Spleen (tissue), 11 donors: ENCODE measurements at regions not wholly inside any gene's neighbourhood (a gene's known extent, or its start where the extent isn't known, plus 50 kb on each side); places are given as distances from the start of the nearest gene placed in this dataset.

Source experiments
- DNase-seq: peaks from one replicate; pipeline ENCODE4 v3.0.0-alpha.2; 2020
- H3K27ac ChIP-seq, 8 donors: fragments of 200-600 bp; sonication (generic) in 7 of 8; 1 replicate in 4 of 8; 2 replicates in 4 of 8; pipeline versions ENCODE4 v1.5.0 to v1.8.0; 2016 to 2021; ENCODE audit warnings: inconsistent platforms in 4 of 8, mild to moderate bottlenecking in 4 of 8, moderate library complexity in 1 of 8
- H3K27me3 ChIP-seq, 7 donors: fragments of 200-600 bp; sonication (generic) in 6 of 7; replicated peaks in 1 of 7; 1 replicate in 4 of 7; 2 replicates in 3 of 7; pipeline versions ENCODE4 v1.5.0 to v1.8.0; 2016 to 2021; ENCODE audit warnings: inconsistent platforms in 3 of 7, mild to moderate bottlenecking in 1 of 7
- H3K36me3 ChIP-seq, 6 donors: fragments of 200-600 bp; sonication (generic) in 5 of 6; 1 replicate in 4 of 6; 2 replicates in 2 of 6; pipeline versions ENCODE4 v1.5.0 to v1.8.0; 2016 to 2021; ENCODE audit warnings: inconsistent platforms in 2 of 6
- H3K4me1 ChIP-seq, 6 donors: fragments of 200-600 bp; sonication (generic) in 5 of 6; 1 replicate in 3 of 6; 2 replicates in 3 of 6; pipeline versions ENCODE4 v1.5.0 to v1.8.0; 2016 to 2021; ENCODE audit warnings: inconsistent platforms in 3 of 6
- H3K4me3 ChIP-seq, 8 donors: fragments of 200-600 bp; sonication (generic) in 7 of 8; 1 replicate in 4 of 8; 2 replicates in 4 of 8; pipeline versions ENCODE4 v1.5.0 to v1.8.0; 2016 to 2021; ENCODE audit warnings: inconsistent platforms in 4 of 8, mild to moderate bottlenecking in 4 of 8, moderate library complexity in 2 of 8
- H3K9me3 ChIP-seq, 8 donors: fragments of 200-600 bp; sonication (generic) in 7 of 8; 1 replicate in 4 of 8; 2 replicates in 4 of 8; pipeline versions ENCODE4 v1.5.0 to v1.8.0; 2016 to 2021; ENCODE audit warnings: inconsistent platforms in 4 of 8
- CTCF ChIP-seq, 11 experiments: fragments of 200-600 bp in 7 of 11; fragments of 450-650 bp in 4 of 11; sonication (generic) in 4 of 11; IDR thresholded peaks in 8 of 11; conservative IDR thresholded peaks in 3 of 11; 1 replicate in 7 of 11; 2 replicates in 4 of 11; pipeline versions ENCODE4 v1.4.0 to v1.8.0; 2016 to 2021; ENCODE audit warnings: antibody characterized with exemption in 11 of 11, inconsistent platforms in 4 of 11, mild to moderate bottlenecking in 1 of 11
- POLR2A ChIP-seq, 3 donors: fragments of 450-650 bp; IDR thresholded peaks; one replicate each; pipeline ENCODE4 v1.5.1; 2017; ENCODE audit warnings: antibody characterized with exemption in 3 of 3, mild to moderate bottlenecking in 1 of 3
- POLR2AphosphoS5 ChIP-seq, 3 donors: sonication (generic); formaldehyde crosslinking; IDR thresholded peaks; one replicate each; pipeline ENCODE4 v1.5.1; 2017; ENCODE audit warnings: antibody characterized with exemption in 3 of 3
- WGBS, 5 donors: extraction: QIAGEN DNeasy Blood & Tissue Kit in 3 of 5; methylation state at CpG; one replicate each; pipeline versions ENCODE4 v1.1.5 to v1.1.7; 2013 to 2018; 5-methylcytosine and 5-hydroxymethylcytosine counted together
- intact Hi-C: fragments of 100-400 bp; cut with DNase I; formaldehyde crosslinking; loops from one replicate; pipeline ENCODE4 v1.15.0; 2023; ENCODE audit warnings: low total_unique reads
- donor health status: healthy with polysubstance abuse.
- donor health status: DM: no; HTN: no; CAD: no; lungs with moderate emphysema.
- donor health status: DM: no; HTN: no; CAD: no.
- donor health status: Bipolar disorder and iron deficiency.
- donor health status: healthy.
- donor health status: DM: no; HTN: no; CAD: no.
- donor health status: DM: yes; HTN: yes; CAD: no.

GRCh38 chr2:129695496-129695895 lies 284.0 kb upstream of the RAB6C start:
- 61 to 89% (median 73%) methylated on average over 3 of the region's 3 CpGs for WGBS, 5 donors
- no peak overlapping the region for H3K27ac ChIP-seq
- H3K4me3 ChIP-seq = no peak overlapping the region
- H3K27me3 ChIP-seq = no peaks in the 10 kb centered on the region
- no peaks in the 10 kb centered on the region for H3K4me1 ChIP-seq
- H3K9me3 ChIP-seq = peaks cover 0 to 34% (median 22%) of the 10 kb centered on the region in 8 donors
- H3K36me3 ChIP-seq = no peaks in the 10 kb centered on the region
- no peak for DNase-seq
- TF ChIP-seq POLR2AphosphoS5 (IDR thresholded peaks at IDR 0.05) (no peak), POLR2A (IDR thresholded peaks at IDR 0.05) (no peak), CTCF (IDR thresholded peaks at IDR 0.05 in 8 of 11, conservative IDR thresholded peaks at IDR 0.05 in 3 of 11) (no peak)
- intact Hi-C loops = no loop called here

DNA sequence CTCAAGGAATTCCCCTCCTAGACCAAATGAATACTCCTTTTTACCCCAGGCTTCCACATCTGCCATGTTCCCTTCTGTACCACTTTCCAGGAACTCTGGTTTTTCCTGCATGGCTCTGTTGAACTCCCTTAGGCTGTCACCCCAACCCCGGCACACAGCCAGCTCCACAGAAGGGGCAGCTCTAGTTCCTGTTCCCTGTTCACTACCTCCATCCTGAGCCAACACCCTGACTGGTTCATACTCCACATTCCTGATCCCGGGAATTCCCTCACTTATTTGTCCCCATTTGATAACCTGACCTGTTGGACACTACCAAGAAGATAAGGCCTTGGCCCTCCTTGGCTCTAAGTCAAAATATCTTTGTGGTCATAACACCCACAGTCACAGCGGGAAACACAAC lies 280.9 kb upstream of the RAB6C start:
- Histone ChIP-seq H3K27me3 (no peaks in the 10 kb centered on the region), H3K36me3 (no peaks in the 10 kb centered on the region), H3K27ac (no peak overlapping the region), H3K4me1 (no peaks in the 10 kb centered on the region), H3K9me3 (peaks cover 0 to 10% (median 0%) of the 10 kb centered on the region in 8 donors), H3K4me3 (no peak overlapping the region)
- TF ChIP-seq CTCF (IDR thresholded peaks at IDR 0.05 in 8 of 11, conservative IDR thresholded peaks at IDR 0.05 in 3 of 11) = no peak
- TF ChIP-seq POLR2A (IDR thresholded peaks at IDR 0.05) = no peak
- no peak for TF ChIP-seq POLR2AphosphoS5 (IDR thresholded peaks at IDR 0.05)
- 45 to 83% (median 75%) methylated on average over 3 of the region's 3 CpGs for WGBS, 5 donors
- intact Hi-C loops = no loop called here
- no peak for DNase-seq

- DNase-seq = no peak
- WGBS, 5 donors = 75 to 87% (median 77%) methylated on average over 9 to 10 of the region's 10 CpGs
- Histone ChIP-seq H3K36me3 (no peaks in the 10 kb centered on the region), H3K27me3 (no peaks in the 10 kb centered on the region), H3K27ac (no peak overlapping the region), H3K9me3 (peaks cover 0 to 10% (median 0%) of the 10 kb centered on the region in 8 donors), H3K4me3 (no peak overlapping the region), H3K4me1 (no peaks in the 10 kb centered on the region)
- intact Hi-C loops = no loop called here
- TF ChIP-seq CTCF (IDR thresholded peaks at IDR 0.05 in 8 of 11, conservative IDR thresholded peaks at IDR 0.05 in 3 of 11) (no peak), POLR2AphosphoS5 (IDR thresholded peaks at IDR 0.05) (no peak), POLR2A (IDR thresholded peaks at IDR 0.05) (no peak)
These were observed 279.5 kb upstream of the RAB6C start for GRCh38 chr2:129699781-129700573.

GRCh38 chr2:129702416-129703176 lies 276.9 kb upstream of the RAB6C start:
- Histone ChIP-seq H3K4me1 (no peaks in the 10 kb centered on the region), H3K27me3 (peaks cover 0 to 1% (median 0%) of the 10 kb centered on the region in 7 donors), H3K36me3 (no peaks in the 10 kb centered on the region), H3K4me3 (no peak overlapping the region), H3K27ac (no peak overlapping the region), H3K9me3 (no peaks in the 10 kb centered on the region)
- 74 to 87% (median 76%) methylated on average over 4 of the region's 4 CpGs for WGBS, 5 donors
- no peak for DNase-seq
- intact Hi-C loops = no loop called here
- TF ChIP-seq CTCF (IDR thresholded peaks at IDR 0.05 in 8 of 11, conservative IDR thresholded peaks at IDR 0.05 in 3 of 11) (no peak), POLR2AphosphoS5 (IDR thresholded peaks at IDR 0.05) (no peak), POLR2A (IDR thresholded peaks at IDR 0.05) (no peak)
